GM12878 (cell line): ENCODE measurements at regions not wholly inside any gene's neighbourhood (a gene's known extent, or its start where the extent isn't known, plus 50 kb on each side); places are given as distances from the start of the nearest gene placed in this dataset.

ENCODE experiments used
- ATAC-seq: fragments of 200-7000 bp; cut with Tn5 transposase; 3 replicates; pipeline ENCODE4 v1.9.1; 2020; ENCODE audit warnings: mild to moderate bottlenecking, moderate library complexity
- BruUV-seq: library from RNA; stranded (reverse); fragments of 400-500 nt; replicated peaks from 2 replicates; lab custom pipeline; 2021; lab: Mats Ljungman, UMichigan
- CTCF ChIA-PET: fragments of 300-600 bp; sonication (Branson Sonifier 250); formaldehyde crosslinking; extraction: SDS; loops from one replicate; lab custom pipeline; 2021; ENCODE audit warnings: inconsistent platforms; lab: Yijun Ruan, JAX
- POLR2A ChIA-PET: fragments of 350-600 bp; formaldehyde crosslinking; extraction: SDS; loops from one replicate; lab custom pipeline; 2021; ENCODE audit warnings: inconsistent platforms; lab: Charles Lee
- RAD21 ChIA-PET: fragments of 300-600 bp; sonication (Branson Sonifier 250); formaldehyde crosslinking; loops from one replicate; lab custom pipeline; 2023; ENCODE audit warnings: antibody characterized with exemption; ENCODE audit not compliant: unreplicated experiment; lab: Charles Lee
- SMC1A ChIA-PET: fragments of 300-600 bp; sonication (Branson Sonifier 250); formaldehyde crosslinking; loops from one replicate; lab custom pipeline; 2023; ENCODE audit not compliant: unreplicated experiment, uncharacterized antibody; lab: Charles Lee
- DNase-seq: peaks from one replicate; pipeline ENCODE4 v3.0.0-alpha.2; 2011; ENCODE audit warnings: low read depth, low spot score
- FAIRE-seq: peaks from 3 replicates; lab custom pipeline; 2011; peaks lifted over from hg19 to GRCh38; lab: Jason Lieb, UNC
- H2AFZ ChIP-seq: 2 replicates; pipeline ENCODE4 v1.6.0; 2011; ENCODE audit warnings: low read depth, low read length, control low read depth; ENCODE audit not compliant: control insufficient read depth
- H3K27ac ChIP-seq: 2 replicates; pipeline ENCODE4 v1.5.1; 2011; ENCODE audit warnings: control low read depth; ENCODE audit not compliant: control insufficient read depth, insufficient read depth
- H3K27me3 ChIP-seq, 2 experiments: replicated peaks in 1 of 2; 2 replicates each; pipeline versions ENCODE4 v1.6.0 to v1.6.1; 2011; ENCODE audit warnings: low read length in 1 of 2; ENCODE audit not compliant: control insufficient read depth in 2 of 2, insufficient read depth in 2 of 2
- H3K36me3 ChIP-seq, 2 experiments: 2 replicates each; pipeline ENCODE4 v1.5.1; 2011; ENCODE audit warnings: low read length in 1 of 2; ENCODE audit not compliant: control insufficient read depth in 2 of 2, insufficient read depth in 2 of 2
- H3K4me1 ChIP-seq: 2 replicates; pipeline ENCODE4 v1.6.1; 2011; ENCODE audit warnings: mild to moderate bottlenecking, low read length, moderate library complexity, mixed read lengths; ENCODE audit not compliant: control insufficient read depth, insufficient read depth
- H3K4me2 ChIP-seq: 2 replicates; pipeline ENCODE4 v1.6.0; 2011; ENCODE audit warnings: control low read depth; ENCODE audit not compliant: control insufficient read depth, insufficient read depth
- H3K4me3 ChIP-seq: fragments of 200-600 bp; sonication (generic); 2 replicates; pipeline ENCODE4 v1.5.1; 2016
- H3K79me2 ChIP-seq: 2 replicates; pipeline ENCODE4 v1.6.0; 2011; ENCODE audit warnings: low read length; ENCODE audit not compliant: control insufficient read depth, insufficient read depth
- H3K9ac ChIP-seq: 2 replicates; pipeline ENCODE4 v1.8.0; 2011; ENCODE audit warnings: low read length, control low read depth, mixed read lengths; ENCODE audit not compliant: control insufficient read depth, insufficient read depth
- H3K9me3 ChIP-seq: replicated peaks from 3 replicates; pipeline ENCODE4 v1.5.1; 2011; ENCODE audit warnings: mild to moderate bottlenecking, low read length; ENCODE audit not compliant: control insufficient read depth, insufficient read depth
- H4K20me1 ChIP-seq: 2 replicates; pipeline ENCODE4 v1.6.0; 2011; ENCODE audit not compliant: control insufficient read depth, insufficient read depth
- BACH1 ChIP-seq: fragments of 450-650 bp; IDR thresholded peaks from 2 replicates; pipeline ENCODE4 v1.6.1; 2017; ENCODE audit warnings: mild to moderate bottlenecking, borderline replicate concordance
- CBFB ChIP-seq: IDR thresholded peaks from 2 replicates; pipeline ENCODE4 v1.6.1; 2016; ENCODE audit warnings: antibody characterized with exemption, low read depth
- E2F8 ChIP-seq: fragments of 450-650 bp; IDR thresholded peaks from 2 replicates; pipeline ENCODE4 v1.6.1; 2018; ENCODE audit warnings: mild to moderate bottlenecking, low read depth, moderate library complexity; ENCODE audit not compliant: partially characterized antibody
- GATAD2B ChIP-seq: fragments of 450-650 bp; conservative IDR thresholded peaks from 2 replicates; pipeline ENCODE4 v1.6.1; 2017; ENCODE audit warnings: low read depth, mild to moderate bottlenecking, moderate library complexity
- NR2C1 ChIP-seq: fragments of 450-650 bp; IDR thresholded peaks from 2 replicates; pipeline ENCODE4 v1.6.1; 2017; ENCODE audit warnings: antibody characterized with exemption, mild to moderate bottlenecking, moderate library complexity
- NR2F1 ChIP-seq: fragments of 450-650 bp; conservative IDR thresholded peaks from 2 replicates; pipeline ENCODE4 v1.6.1; 2017; ENCODE audit warnings: mild to moderate bottlenecking
- RAD21 ChIP-seq: IDR thresholded peaks from 2 replicates; pipeline ENCODE4 v1.6.1; 2011; ENCODE audit warnings: mild to moderate bottlenecking, low read depth, low read length, moderate library complexity; ENCODE audit not compliant: insufficient read depth
- RUNX3 ChIP-seq: IDR thresholded peaks from 2 replicates; pipeline ENCODE4 v1.6.1; 2012; ENCODE audit warnings: low read length, inconsistent platforms
- USF1 ChIP-seq: IDR thresholded peaks from 2 replicates; pipeline ENCODE4 v1.6.1; 2011; ENCODE audit warnings: borderline replicate concordance, low read depth, mild to moderate bottlenecking, moderate library complexity, mixed read lengths, low read length; ENCODE audit not compliant: insufficient read depth; ENCODE audit errors: extremely low read length
- WGBS: methylation state at CpG from one replicate; pipeline ENCODE4 v1.1.6; 2016; ENCODE audit warnings: low lambda C conversion rate; ENCODE audit not compliant: insufficient replicate concordance, insufficient coverage; ENCODE audit errors: missing lambda C conversion rate; 5-methylcytosine and 5-hydroxymethylcytosine counted together
- in situ Hi-C: fragments of 300-500 bp; cut with MboI; formaldehyde crosslinking; loops from 9 replicates; pipeline ENCODE4 v1.14.3; 2018; ENCODE audit warnings: mixed read lengths
- intact Hi-C: fragments of 100-400 bp; cut with micrococcal nuclease; formaldehyde crosslinking; loops from one replicate; pipeline ENCODE4 v1.14.2; 2022; ENCODE audit not compliant: unreplicated experiment

GRCh38 chr2:160584972-160585494 lies 91.4 kb upstream of the RBMS1 start:
- Histone ChIP-seq H2AFZ (no peak overlapping the region), H3K4me3 (no peak overlapping the region), H4K20me1 (no peaks in the 10 kb centered on the region), H3K9me3 (no peaks in the 10 kb centered on the region), H3K79me2 (no peaks in the 10 kb centered on the region), H3K27ac (no peak overlapping the region), H3K36me3 (no peaks in the 10 kb centered on the region), H3K4me1 (no peaks in the 10 kb centered on the region), H3K9ac (no peak overlapping the region), H3K27me3 (no peaks in the 10 kb centered on the region), H3K4me2 (no peak overlapping the region)
- SMC1A ChIA-PET: no interaction called here
- no peak for DNase-seq
- POLR2A ChIA-PET: no interaction called here
- RAD21 ChIA-PET: no interaction called here
- in situ Hi-C loops: no loop called here
- FAIRE-seq: no peak
- intact Hi-C loops: no loop called here
- CTCF ChIA-PET: no interaction called here
- ATAC-seq: no peak
- BruUV-seq: no TSS peak
- TF ChIP-seq GATAD2B (no peak), RUNX3 (no peak)

GRCh38 chr2:160590664-160591063 lies 97.1 kb upstream of the RBMS1 start:
- ChIA-PET RAD21 (no interaction called here), SMC1A (no interaction called here), CTCF (no interaction called here), POLR2A (no interaction called here)
- Histone ChIP-seq H2AFZ (no peak overlapping the region), H4K20me1 (no peaks in the 10 kb centered on the region), H3K4me3 (no peak overlapping the region), H3K27me3 (no peaks in the 10 kb centered on the region), H3K9ac (no peak overlapping the region), H3K36me3 (no peaks in the 10 kb centered on the region), H3K9me3 (no peaks in the 10 kb centered on the region), H3K79me2 (no peaks in the 10 kb centered on the region), H3K27ac (no peak overlapping the region), H3K4me1 (no peaks in the 10 kb centered on the region), H3K4me2 (no peak overlapping the region)
- in situ Hi-C loops (no loop called here), intact Hi-C loops (no loop called here)
- DNase-seq (no peak), FAIRE-seq (no peak), ATAC-seq (no peak)
- no TSS peak for BruUV-seq
- WGBS: 0% methylated on average over 1 of the region's 1 CpG
- no peak for TF ChIP-seq NR2C1
- TF ChIP-seq CBFB: no peak
- no peak for TF ChIP-seq RAD21
- TF ChIP-seq BACH1: no peak
- no peak for TF ChIP-seq NR2F1
- no peak for TF ChIP-seq USF1
- no peak for TF ChIP-seq E2F8
